Inferior parietal cortex (tissue), 1 donor: ENCODE measurements at regions not wholly inside any gene's neighbourhood (a gene's known extent, or its start where the extent isn't known, plus 50 kb on each side); places are given as distances from the start of the nearest gene placed in this dataset.
"Not testable (repeated sequence)": the region's sequence is repeated elsewhere in the genome, so short reads cannot be mapped to it uniquely, and the experiment has no call there.

ENCODE experiments used
- DNase-seq: peaks from one replicate; pipeline ENCODE4 v3.0.0-alpha.2; 2016; ENCODE audit errors: extremely low spot score

DNA sequence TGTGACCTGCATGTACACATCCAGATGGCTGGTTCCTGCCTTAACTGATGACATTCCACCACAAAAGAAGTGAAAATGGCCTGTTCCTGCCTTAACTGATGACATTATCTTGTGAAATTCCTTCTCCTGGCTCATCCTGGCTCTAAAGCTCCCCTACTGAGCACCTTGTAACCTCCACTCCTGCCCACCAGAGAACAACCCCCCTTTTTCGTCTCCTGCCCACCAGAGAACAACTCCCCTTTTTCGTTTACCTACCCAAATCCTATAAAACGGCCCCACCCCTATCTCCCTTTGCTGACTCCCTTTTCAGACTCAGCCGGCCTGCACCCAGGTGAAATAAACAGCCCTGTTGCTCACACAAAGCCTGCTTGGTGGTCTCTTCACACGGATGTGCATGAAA, 212.2 kb downstream of the KITLG start:
- not testable (repeated sequence) for DNase-seq

DNA sequence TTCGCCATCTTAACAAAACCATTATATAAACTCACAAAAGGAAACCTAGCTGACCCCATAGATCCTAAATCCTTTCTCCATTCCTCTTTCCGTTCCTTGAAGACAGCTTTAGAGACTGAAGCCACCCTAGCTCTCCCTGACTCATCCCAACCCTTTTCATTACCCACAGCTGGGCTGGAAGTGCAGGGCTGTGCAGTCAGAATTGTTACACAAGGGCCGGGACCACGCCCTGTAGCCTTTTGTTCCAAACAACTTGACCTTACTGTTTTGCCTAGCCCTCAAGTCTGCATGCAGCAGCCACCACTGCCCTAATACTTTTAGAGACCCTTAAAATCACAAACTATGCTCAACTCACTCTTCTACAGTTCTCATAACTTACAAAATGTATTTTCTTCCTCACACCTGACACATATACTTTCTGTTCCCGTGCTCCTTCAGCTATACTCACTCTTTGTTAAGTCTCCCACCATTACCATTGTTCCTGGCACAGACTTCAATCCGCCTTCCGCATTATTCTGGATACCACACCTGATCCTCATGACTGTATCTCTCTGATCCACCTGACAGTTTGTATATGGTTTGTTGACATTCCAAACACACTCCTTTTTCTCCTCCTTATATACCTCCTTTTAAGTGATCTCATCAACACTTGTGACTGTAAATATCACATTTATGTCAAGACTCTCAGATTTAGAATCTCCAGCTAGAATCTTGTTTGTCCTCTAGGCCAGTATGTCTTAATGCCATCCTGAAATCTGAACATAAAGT, 208.7 kb downstream of the KITLG start:
- no peak for DNase-seq

DNA sequence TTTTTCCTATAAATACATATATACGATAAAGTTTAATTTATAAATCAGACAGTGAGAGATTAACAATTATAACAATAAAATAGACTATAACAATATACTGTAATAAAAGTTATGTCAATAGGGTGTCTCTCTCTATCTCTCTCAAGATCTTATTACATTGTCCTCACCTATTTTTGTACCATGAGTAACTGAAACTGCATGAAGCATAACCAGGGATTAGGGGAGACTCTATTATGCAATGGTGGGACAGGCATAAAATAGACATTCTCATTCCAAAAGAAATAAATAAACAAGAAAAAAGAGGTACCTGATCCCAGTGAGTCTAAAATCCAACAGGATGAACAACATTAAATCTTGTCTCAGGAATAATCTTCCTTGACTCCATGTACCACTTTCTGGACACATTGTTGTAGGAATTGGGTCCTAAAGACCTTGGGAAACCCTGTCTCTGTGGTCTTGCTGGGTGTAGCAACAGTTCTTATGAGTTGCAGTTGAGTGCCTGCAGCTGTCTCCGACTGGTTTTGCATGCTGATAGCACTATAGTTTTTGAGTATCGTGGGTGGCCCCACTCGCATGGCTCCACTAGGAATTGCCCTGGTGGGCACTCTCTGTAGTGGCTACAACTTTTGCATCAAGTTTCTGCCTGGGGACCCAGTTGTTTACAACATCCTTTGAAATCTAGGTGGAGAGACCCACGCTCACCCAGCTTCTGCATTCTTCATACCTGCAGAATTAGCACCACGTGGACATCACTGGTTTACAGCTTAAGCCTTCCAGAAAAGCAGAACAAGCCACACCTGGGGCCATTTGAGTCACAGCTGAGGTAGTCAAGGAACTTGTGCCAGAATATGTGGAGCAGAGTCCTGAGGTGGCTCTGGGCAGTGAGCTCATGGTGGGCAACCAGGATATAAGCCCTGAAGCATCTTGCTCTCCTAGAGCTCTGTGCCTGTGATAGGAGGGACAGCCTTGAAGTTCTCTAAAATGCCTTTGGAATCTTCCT, 204.7 kb downstream of the KITLG start:
- no peak for DNase-seq

DNA sequence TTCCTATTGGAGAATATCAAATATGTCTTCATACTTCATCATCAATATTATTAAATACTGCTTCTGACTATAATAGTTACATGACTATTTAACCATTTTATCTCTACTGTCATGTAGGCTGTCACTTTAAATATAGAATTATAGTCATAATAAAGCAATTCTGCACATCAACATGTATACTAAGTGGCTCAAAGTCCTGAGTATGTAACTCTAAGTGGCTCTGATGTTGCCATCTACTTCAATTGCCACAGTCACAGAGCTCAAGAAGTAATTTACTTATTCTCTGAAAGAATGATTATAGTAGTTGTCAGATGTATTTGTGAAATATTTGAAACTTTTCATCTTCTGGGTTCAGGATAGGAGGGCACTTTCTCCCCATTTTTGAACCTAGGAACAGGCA, 202.3 kb downstream of the KITLG start:
- no peak for DNase-seq

DNA sequence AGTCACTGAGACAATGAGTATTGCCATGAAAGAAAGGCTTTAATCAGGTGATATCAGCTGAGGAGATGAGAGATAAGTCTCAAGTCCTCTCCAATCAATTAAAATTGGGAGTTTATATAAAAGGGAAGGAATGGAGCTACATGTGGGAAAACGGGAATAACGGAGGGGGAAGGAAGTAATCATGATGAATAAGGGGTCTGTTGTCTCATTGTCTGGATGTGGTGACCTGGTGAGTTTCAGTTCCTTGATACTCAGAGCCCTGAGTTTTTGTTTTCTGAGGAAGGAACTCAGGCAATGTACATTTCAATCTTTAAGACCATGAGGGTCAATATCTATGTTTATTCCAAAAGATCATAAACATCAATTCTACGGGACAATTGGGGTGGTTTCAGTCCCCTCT, 198.8 kb downstream of the KITLG start:
- DNase-seq, result no peak

DNA sequence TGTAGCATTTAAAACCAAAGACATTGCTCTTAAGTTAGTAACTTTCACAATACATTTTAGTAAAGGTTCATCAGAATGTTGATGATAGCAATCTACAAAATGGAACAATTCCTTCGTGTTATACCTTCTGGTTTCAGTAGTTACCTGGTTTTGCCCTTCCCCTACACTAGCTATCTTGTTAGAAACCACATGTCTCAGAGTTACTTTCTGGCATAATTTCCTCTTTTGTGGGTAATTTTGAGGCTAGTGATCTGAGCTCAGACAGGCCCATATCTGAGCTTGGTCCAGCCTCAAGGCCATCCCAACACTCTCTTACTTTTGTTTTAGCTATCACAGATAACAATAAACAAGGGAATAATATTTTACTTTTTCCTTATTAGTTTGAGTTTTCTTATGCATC, 196.9 kb downstream of the KITLG start:
- no peak for DNase-seq

DNA sequence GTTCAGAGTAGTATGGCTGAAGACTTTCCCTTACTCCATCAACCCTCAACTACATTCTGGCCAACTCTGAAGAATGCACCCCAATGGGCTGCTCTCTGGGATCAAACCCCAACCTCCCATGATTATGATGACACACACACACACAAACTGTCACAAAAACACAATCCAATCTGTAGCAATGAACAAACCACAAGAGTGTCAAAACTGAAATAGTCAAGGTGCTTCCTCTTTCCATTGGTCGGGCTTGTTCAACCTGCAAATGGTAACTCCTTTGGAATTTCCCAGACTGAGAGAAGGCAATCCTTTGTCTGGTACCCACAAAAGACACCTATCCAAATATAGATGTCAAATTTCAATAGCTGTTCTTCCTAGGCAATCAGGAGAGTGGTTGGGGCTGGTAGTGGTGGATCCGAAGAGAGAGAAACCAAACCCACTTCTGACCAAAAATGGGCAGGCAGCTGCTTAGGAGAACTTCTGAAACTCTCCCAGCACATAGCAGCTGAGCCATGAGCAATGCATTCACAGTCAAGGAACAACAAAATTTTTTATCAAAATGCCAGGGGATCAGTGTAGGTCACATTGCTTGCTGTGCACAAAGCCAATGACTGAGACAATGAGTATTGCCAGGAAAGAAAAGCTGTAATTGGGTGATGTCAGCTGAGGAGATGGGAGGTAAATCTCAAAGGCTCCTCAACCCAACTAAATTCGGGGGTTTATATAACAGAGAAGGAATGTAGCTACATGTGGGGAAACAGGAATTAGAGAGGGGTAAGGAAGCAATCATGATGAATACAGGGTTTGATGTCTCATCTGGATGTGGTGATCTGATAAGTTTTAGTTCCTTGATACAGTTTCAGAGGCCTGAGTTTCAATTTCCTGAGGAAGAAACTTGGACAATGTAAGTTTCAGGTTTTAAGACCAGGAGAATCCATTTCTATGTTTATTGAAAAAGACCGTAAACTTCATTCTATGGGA, 191.4 kb downstream of the KITLG start:
- DNase-seq, result no peak

DNA sequence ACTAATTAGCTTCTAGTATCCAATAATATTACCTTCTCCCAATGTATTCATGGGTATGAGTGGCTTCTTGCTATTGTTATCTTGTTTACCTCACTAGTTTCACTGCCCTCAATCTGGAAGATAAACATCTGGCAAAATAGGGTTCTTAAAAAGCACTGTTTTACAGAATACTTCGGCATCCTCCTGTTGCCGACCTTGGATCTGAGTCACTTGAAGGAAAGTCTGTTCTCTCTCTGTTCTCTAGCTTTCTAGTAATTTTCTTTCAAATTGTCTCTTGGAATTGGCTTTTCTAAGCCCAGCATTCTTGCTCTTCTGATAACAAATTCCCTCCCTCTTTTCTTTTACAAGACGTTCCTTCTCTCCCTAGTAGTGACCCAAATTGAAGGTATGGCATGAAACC, 189.5 kb downstream of the KITLG start:
- DNase-seq, result no peak

DNA sequence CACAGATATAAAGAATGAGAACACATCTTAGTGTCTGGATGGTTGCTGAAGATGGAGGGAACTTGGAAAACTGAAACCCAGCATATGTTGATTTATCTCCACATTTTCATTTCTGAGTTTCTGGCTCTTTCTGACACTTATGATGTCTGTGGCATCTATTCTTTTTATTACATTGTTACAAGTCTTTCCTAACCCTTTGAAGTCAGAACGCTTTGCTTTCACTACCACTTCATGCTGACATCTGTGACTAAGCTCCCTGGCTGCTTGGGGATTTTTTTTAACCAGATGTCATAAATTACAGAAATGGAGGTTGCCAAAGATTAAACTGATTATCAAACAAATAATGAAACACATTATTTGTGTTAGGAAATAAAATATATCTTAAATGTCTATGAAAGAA, 188.7 kb downstream of the KITLG start:
- DNase-seq, result no peak

DNA sequence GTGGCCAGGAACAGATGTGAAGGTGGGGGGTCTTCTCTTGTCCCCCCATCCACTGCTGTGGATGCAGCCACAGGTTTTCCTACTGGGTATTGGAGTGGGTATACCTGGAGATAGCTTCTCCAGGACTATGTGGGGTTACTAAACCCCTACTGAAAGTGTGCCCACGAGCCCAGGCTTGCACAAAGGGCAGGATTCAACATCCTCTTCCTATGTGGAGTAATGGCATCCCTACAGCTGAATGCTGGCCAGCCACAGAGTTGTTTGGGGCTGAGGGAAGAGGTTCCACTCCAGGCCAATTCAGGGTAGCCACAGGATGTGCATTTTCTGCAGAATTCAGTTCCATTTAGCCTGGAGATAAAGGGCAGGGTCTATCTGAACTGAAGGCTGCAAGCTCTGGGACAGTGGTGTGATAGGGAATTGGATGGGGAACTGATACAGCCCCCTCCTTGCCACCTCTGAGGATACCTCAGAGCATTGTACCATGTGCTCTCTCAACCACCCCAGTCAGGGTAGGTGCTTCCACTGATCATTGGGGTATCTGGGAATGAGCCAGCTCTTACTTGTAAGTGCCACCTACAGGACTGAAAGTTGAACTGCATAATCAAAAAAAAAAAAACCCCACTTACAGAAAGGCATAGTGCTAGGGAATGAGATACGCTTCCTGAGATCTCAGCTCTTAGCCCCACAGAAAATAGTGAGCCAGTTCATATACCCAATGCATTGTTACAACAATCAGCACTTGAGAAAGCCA, 187.1 kb downstream of the KITLG start:
- no peak for DNase-seq

DNA sequence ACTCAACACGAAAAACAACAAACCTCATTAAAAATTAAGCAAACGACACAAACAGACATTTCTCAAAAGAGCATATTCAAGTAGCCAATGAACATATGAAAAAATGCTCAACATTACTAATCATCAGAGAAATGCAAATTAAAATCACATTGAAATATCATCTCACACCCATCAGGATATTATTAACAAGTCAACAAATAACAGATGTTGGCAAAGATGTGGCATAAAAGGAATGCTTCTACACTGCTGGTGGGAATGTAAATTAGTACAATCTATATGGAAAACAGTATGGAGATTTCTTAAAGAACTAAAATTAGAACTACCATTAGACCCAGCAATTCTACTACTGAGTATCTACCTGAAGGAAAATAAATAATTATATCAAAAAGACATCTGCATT, 182.2 kb downstream of the KITLG start:
- no peak for DNase-seq

DNA sequence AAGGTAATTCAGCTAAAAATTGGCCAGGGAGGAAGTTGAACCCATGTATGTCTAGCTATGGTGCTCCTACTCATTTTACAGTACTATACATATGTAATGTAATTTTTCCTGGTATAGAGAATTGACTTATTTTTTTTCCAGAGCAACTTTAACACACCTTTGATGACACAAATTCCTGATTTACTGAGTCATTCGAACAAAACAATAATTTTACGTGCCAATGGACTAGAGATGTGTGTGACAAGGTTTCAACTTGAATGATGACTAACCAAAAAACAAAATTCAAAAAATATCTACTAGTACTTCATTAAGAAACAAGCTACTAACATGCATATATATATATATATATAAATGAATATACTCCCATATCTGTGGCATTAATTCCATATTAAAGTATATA, 180.5 kb downstream of the KITLG start:
- no peak for DNase-seq

DNA sequence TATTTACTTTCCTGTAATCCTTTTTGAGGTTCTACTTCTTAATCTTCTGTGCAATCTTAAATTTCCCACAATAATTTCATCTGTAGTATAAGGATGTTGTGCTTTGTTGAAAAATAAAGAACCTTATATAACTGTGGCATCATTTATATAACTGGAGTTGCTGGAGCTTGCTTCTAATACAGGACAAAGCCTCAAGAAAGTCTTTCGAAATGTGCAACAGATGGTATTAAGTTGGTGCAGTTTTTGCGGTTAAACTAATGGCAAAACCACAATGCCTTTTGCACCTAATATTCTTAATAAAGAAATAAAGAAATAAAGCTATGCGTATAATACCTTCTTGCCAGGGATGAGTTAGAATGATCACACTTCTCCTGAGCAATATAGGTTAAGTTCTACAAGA, 180.0 kb downstream of the KITLG start:
- no peak for DNase-seq

DNA sequence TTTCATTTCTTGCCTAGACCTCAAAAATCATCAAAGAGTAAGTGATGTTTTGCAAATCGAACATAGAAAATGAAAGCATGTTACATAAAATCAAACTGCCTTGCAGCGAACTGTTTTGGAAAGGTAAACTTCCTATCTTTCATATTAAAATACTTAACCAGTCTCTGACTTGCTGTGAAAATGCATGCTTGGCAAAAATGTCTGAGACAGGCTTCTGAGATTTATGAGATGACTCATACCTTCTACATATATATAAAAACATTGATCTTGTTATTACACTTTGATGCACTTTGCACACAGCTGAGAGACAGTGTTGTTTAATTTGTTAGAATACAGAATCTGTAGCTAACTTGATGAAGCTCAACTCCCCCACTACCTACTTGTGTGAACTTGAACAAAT, 179.1 kb downstream of the KITLG start:
- no peak for DNase-seq

DNA sequence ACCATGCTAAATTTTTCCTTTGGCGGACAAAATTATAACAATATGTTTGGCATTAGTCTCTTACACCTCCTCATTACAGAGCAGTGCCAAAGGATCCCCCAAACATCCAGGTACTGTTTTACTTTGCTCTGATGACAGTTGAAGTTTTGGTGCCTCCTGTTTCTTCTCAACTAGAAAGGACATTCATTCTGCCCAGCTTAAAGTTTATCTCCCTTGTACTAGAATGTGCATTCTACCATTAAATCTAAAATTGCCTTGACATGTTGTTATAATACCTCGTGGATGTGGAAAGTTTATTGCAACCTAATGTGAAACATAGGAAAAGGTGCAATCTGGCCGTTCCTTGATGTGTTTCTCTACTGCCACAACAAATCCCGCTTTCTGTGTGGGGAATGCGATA, 173.4 kb downstream of the KITLG start:
- DNase-seq, result no peak

DNA sequence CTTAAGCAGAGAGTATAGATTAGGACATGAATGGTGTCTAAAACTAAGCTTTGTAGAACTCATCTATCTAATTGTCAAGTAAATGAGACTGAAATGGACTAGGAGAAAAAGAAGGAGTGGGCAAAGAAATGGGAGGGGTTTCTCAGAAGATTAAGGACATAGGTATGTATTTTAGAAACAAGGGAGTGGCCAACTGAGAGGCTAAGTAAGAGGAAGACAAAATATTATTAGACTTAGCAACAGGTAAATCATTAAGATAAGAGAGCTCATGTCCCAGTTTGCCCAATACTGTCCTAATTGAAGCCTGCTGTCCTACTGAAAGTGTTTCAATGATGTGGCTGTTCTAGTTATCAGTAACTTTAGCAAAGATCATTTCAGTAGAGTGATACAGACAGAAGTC, 171.4 kb downstream of the KITLG start:
- DNase-seq, result no peak

DNA sequence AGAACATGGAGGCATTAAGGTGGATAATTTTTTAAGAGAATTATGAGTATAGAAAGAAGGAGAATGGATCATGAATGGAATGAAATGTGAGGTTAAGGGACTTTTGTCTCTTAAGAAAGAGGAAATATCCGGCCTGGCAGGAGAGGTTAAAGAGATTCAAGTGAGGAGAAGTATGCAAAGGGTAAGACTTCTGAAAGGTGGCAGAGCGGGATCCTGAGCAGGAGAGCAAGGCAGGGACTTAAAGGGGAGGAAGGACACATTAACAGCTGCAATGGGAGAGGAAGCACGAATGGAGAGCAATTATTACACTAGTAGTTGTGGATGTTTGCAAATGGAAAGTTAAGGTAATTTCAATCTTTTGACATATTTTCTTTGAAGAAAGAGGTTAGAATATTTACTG, 171.0 kb downstream of the KITLG start:
- DNase-seq, result no peak

DNA sequence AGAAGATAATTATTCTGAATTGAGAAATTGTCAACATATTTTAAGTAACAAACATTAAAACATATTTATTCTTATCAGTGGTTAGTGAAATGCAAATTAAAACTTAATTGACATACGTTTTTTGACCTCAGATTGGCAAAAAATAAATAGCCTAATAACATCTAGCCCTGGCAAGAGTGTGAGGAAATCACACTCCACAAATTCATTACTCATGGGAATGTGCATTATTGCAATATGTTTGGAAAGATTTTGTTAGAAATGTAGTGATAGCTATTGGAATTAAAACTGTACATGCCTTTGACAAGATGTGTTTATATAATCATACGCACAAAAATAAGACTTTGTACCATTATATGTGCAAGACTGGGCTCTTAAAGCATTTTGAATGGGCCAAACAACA, 168.6 kb downstream of the KITLG start:
- DNase-seq, result no peak

DNA sequence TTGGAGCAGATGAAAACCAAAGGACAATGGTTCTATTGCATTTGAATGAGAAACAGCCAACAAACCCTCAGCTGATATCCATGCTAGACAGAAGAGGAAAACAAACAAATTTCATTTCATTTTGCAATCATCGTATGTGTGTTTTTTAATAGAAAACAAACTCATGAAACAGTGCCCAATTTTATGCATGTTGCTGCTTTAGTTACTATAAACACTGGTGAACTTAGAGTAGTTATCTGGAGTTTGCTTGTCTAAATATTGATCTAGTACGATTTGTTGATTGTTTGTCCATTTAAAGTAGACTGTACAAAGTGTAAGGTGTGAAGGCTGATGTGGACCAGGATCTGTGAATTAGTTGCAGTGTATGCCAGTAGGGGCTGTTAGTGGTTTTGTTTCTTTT, 166.6 kb downstream of the KITLG start:
- no peak for DNase-seq

DNA sequence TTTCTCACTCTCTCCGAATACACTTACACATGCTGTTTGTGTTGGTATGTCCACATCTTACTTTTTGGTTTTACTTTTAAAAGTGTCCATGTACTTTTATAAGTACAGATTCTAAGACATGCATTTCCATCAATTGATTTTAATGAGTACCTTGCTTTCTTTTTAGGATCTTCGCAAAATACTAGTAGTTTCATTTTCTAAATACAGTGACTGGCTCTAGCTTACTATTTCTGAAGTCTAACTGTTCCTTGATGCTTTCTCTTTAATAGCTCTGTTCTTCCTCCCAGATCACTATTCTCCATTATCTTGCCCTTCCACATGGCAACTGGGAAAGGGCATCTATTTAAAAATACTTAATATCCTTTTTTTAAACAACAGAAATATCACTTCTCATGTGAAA, 164.1 kb downstream of the KITLG start:
- no peak for DNase-seq

DNA sequence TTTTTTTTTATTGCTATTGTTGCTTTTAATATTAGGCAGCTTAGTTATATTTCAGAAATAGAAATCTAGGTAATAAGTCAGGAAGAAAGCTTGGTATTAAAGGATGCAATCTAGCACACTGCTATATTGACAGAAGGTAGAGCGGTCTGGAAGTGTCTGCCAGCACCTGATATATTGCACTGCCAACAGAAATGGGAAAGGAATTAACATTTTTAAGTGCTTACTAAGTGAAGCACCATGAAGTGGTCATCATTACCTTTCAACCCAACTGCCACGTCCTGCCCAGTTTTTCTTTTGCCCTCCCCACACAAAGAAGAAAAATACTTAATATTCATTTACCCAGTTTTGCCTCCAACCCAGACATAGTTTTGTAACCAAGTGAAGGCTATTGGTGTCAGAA, 163.5 kb downstream of the KITLG start:
- no peak for DNase-seq
